ENCODE measurements at regions not wholly inside any gene's neighbourhood (a gene's known extent, or its start where the extent isn't known, plus 50 kb on each side); places are given as distances from the start of the nearest gene placed in this dataset.

DNA sequence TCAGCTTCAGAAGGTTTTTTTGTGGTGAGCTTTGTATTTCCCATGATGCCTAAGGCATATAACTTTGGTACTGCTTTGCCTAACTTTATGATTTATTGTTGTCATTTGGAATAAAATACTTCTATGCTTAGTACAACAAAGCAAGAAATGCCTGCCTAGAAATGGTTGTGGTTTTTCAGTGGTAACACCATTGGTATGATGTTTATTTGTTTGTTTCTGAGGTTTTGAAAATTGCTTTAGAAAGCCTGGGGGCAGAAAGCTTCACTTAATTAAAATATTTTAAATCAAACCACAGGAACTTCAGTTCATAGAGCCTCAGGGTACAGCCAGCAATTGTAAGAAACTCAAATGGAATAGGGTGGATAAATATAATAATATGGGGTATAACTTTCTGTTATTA lies 351.2 kb upstream of the MAP3K7 start:
- no peak for TF ChIP-seq EZH2phosphoT487 (IDR thresholded peaks at IDR 0.05; ENCODE audit: borderline replicate concordance, low read length)
- no peak for TF ChIP-seq CTCF (conservative IDR thresholded peaks at IDR 0.05; ENCODE audit: low read depth, low read length)

Measured in PC-3 (cell line).